ENCODE measurements at regions not wholly inside any gene's neighbourhood (a gene's known extent, or its start where the extent isn't known, plus 50 kb on each side); places are given as distances from the start of the nearest gene placed in this dataset.
"Not testable (repeated sequence)": the region's sequence is repeated elsewhere in the genome, so short reads cannot be mapped to it uniquely, and the experiment has no call there.

DNA sequence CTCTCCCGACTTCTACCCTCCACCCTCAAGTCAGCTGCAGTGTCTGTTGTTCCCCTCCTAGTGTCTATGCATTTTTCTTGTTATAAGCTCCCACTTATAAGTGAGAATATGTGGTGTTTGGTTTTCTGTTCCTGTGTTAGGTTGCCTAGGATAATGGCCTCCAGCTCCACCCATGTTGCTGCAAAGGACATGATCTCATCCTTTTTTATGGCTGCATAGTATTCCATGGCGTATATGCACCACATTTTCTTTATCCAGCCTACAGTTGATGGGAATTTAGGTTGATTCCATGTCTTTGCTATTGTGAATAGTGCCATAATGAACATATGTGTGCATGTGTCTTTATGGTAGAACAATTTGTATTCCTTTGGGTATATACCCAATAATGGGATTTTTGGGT lies 80.7 kb downstream of the SPTSSA start:
- not testable (repeated sequence) for DNase-seq (ENCODE audit: low read depth, low spot score)

DNA sequence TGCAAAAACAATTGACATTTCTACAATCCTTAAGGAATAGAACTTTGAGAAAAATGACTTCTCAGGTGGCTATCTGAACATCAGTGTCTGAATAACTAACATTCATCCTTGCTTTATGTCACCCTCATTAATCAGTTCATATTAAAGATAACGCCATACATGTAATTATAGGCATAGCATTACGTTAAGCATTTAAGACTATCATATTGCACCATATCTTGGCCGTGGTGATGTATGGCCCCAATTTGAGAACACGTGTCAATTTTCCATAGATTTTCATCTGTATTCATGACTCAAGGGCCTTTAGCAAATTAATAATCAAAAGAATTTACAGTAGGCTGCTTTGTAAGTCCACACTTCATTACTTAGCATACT lies 81.6 kb downstream of the SPTSSA start:
- DNase-seq (ENCODE audit: low read depth, low spot score), result no peak

DNA sequence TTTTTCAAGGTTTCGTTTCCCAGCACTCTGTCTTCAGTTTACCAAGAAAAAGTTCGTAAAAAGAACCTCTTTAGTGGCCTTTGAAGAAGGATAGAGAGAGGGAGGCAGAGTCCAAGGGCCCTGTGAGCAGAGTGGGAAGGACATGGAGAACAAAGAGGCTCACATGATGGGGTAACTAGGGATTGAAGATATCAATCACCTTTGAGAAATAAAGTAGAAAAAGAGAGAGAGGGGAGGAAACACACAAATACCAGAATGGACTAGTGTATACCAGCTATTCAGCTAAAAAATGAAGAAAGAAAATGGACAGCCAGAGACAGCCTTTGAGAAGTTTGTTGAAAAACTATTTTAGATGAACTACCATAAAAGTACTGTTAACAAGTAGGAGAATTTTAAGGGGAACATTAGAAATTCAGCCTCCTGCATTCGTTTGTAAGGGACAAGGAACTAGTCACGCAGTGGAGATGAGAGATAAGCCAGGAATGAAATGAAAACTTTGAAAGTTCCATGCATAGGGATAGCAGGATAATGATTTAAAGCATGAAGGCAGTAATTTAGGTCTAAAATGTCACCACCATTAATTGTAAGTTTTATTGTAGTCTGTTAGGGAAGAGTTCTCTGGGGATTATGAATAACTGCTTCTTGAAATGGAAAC lies 82.1 kb downstream of the SPTSSA start:
- no peak for DNase-seq (ENCODE audit: low read depth, low spot score)

DNA sequence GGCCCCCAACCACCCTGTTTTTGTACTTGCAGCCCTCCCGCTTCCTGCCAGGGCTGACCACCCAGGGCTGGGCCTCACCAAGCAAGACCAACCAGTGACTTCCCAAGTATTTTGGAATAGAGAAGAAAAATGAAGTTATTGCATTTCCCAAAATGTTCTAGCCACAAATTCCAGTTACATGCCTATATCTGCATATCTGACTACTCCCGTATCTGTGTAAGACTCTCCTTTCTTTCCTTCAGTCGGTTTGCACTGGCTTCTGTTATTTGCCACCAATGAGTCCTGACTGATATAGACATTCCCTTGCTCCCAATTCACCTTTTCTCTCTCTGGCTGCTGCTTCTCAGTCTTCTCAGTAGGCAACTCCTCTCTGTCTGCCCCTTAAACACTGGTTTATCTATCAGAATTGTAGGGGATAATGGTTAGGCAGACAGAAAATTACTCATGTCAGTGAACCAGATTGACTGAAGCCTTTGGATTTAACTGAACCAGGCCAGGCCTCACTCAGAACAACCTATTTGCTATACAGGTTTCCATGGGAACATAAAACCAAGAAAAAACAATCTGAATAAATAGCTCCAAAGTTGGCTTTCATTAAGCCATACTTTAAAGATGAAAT lies 85.3 kb downstream of the SPTSSA start:
- no peak for DNase-seq (ENCODE audit: low read depth, low spot score)

DNA sequence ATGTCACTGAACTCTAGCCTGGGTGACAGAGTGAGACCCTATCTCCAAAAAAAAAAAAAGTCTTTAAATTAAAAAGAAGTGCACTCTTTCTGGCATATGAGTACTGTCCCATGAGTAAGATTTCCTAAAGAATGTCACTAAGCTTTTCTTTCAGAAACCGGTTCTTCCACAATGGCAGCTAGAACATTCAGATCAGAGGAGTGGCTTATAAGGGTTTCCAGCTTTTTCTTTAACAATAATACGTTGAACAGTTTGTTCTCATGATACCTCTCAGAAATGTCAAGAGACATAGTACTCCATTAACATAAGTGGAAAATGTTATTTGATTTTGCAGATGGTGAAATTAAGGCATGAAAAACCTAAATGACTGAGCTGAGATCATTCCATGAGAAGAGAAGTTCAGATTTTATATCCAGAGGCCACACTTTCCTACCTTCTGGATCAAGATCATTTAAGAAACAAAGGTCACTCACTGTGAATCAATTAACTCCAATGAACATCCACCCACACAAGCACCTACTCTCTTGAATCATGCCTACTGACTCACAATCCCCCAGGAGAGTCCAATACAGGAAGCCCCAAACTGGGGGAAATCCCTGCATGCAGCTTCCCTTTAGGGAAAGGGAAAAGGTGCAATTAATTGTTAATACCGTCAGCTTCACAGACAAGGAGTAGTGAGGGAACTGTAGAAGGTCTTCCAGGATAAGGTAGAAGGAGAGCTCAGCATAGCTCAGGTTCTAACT lies 86.9 kb downstream of the SPTSSA start:
- DNase-seq (ENCODE audit: low read depth, low spot score), result no peak

DNA sequence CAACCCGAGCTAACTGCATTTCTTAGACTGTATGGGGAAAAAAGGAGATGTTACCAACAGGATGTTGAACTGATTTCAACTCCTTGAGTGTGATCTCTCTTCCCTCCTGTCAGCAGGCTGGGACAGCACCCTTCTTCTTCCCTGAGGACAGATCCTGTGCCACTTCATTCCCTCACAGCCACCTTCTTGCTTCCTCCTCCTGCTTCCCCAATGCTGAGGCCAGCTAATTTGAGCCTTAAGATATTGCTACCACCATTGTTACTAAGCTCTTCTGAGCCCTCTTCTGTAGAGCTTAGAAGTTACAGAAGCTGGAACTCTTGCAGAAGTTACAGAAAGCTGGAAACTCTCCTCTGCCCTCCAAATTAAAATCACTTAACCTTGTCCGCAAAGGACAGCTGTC lies 88.8 kb downstream of the SPTSSA start:
- DNase-seq (ENCODE audit: low read depth, low spot score), result no peak

DNA sequence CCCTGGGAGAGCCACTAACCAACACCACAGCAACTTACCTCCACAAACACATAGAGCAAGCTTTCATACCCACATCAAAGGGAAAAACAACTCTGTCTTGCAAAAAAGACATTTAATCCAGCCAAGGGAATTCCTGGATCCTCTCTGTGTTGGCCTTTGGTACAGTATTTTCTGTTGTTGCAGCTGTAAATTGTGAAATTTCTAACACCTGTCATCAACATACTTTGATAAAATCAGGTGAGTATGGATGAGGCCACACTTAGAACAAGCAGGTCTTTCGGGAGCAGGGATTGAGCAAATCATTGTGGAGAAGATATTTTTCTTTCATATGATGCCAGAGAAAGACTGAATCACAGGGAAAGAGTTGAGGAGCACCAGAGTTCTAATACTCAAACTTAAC lies 89.3 kb downstream of the SPTSSA start:
- DNase-seq (ENCODE audit: low read depth, low spot score), result no peak

DNA sequence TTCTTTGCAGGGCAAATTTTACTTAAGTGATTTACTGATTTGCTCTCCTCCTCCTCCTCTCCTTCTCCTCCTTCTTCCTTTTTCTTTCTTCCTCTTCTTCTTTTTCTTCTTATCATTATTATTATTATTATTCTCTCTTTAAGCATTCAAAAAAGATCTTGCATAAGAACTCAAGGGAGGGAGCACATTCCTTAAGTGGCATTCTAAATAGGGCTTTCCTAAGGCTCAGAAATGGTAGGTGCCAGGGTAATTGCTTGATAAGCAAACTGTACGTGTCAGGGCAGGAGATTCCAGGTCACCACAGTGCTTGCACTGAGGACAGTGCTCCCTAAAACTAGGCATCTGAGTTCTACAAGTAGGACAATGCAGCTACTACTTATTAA lies 92.4 kb downstream of the SPTSSA start:
- DNase-seq (ENCODE audit: low read depth, low spot score), result no peak

DNA sequence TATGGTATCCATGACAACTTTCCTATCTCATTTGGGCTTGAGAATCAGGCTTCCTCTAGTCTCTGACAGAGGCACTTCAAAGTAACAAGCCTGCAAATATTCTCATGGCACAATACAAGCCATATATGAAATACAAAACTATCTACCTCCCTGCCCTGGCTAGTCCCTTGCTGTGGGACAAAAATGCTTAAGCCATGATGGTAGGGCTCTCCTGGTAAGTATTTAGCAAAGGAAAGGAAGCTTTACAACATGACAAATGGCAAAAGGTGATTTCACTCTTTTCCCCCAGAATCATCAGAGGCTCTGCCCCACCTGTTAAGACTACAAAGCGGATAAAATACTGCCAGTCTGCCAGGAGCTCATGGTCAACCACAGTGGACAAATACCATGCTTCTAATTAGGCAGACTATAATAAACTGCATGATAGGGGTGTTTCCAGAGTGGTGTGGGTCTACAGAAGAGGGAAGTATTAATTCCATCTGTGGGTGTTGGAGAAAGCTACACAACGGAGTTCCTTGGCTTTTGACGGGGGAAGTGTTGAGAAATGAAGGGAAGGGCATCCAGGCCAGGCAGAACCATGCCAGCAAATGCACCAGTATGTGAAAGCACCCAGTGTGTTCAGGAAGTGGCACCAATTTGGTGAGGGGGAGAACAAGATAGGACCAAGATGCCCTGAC lies 92.9 kb downstream of the SPTSSA start:
- DNase-seq (ENCODE audit: low read depth, low spot score), result no peak

DNA sequence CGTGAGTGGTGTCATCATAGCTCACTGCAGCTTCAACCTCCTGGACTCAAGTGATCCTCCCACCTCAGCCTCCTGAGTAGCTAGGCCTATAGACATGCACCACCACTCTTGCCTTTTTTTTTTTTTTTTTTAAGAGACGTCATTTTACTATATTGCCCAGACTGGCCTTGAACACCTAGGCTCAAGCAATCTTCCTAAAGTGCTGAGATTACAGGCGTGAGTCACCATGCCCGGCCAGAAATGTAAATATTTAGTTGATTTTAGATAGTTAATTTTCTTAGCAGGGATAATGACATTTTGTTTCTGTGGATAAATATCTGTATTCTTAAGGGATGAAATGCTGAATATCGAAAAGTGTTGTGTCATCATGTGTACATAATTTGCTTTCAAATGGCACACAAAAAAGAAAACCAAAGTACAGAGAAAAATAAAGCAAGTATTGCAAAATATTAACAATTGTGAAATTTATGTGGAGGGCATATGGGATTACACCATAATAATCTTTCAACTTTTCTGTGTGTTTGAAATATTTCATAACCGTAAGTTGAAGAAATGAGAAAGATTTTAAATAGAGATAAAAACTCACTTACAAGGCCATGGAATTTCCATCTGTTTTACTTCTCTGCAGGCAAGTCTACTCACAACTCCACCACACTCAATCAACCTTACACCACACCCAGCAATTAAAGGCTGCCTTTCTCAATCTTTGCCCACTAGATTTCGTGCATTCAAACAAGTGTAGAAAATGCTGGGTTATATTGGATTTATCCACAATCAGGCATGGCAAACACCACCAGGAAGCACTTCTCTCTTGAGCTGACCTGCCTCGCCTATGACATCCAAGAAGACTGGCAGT lies 93.7 kb downstream of the SPTSSA start:
- no peak for DNase-seq (ENCODE audit: low read depth, low spot score)

DNA sequence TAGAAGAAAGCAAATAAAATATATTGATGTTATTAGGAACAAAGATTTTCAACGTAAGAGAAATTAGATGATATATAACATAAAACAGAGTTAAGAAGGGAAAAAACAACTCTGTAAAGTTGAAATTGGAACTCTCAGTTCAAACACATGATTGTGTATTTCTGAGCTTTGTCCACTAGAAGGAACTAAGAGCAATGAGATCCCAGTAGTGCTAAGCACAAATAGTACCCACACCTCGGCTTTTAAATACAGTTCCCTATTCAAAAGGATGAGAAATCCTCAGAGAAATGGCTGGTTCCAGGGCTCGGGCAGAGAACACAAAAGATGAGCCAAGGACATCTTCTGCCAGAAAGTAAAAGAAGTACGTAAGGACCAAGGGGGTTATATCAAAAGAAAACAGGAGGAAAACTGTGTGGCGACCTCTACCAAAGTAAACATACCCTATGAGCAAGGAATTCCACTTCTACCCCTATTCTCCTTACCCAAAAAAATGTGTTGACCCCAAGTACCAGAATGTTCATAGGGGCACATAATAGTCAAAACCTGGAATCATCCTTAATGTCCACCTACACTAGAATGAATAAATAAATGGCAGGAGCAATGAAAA lies 96.6 kb downstream of the SPTSSA start:
- no peak for DNase-seq (ENCODE audit: low read depth, low spot score)

DNA sequence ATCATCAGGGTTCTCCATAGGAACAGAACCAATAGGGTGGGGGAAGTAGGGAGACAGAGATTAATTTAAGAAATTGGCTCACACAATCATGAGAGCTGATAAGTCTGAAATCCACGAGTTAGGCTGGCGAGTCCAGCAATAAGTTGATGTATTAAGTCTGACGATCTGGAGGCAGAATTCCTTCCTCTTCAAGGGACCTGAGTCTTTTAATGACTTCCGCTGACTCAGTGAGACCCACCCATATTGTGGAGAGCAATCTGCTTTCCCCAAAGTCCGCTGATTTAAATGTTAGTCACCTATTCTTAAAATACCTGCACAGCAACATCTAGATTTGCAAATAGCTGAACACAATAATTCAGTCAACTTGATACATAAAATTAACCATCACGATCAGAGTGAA lies 97.8 kb downstream of the SPTSSA start:
- DNase-seq (ENCODE audit: low read depth, low spot score), result no peak

DNA sequence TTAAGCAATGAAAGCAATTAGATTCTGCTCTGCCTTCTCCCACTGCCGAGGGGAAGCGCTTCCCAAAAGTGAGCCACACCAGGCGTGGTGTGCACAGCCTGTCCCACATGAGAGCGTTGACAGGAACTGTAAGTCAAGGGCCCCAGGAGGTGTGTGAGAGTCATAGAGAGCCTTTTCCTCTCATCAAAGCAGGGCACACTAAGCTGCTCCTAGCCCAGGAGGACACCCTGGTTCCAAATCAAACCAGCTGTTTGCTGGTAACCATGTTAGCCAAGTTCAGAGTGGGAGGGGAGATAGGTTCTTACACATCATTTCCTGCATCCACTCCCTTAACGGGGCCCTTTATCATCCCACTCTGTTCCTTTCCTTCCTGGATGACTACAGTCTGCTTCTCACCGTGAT lies 98.3 kb downstream of the SPTSSA start:
- no peak for DNase-seq (ENCODE audit: low read depth, low spot score)

DNA sequence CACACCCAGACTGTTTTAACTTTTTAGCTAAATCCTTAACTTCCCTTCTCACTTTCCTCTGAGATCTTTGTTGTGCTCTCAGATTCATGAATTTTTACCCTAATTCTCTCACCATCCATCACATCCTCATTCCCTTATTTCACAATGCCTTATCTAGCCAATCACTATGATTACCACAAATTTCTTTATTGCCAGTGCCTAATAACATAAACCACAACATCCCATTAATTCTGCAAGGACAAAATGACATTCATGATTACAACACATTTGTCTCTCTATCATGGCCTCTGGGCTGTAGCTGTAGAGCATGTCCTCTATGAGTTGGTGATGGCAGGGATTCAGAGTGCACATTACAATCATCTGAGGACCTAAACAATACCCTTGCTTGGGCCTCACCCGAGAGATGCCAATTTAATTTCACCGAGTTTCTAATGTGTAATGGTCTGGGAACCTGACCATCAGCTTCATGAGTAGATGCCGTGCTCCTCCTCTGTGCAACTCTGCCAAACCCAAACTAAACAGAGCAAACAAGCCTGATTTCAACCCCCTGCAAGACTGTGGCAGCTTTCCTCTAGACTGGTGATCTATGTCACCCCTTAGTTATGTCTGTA lies 99.3 kb downstream of the SPTSSA start:
- DNase-seq (ENCODE audit: low read depth, low spot score), result no peak

DNA sequence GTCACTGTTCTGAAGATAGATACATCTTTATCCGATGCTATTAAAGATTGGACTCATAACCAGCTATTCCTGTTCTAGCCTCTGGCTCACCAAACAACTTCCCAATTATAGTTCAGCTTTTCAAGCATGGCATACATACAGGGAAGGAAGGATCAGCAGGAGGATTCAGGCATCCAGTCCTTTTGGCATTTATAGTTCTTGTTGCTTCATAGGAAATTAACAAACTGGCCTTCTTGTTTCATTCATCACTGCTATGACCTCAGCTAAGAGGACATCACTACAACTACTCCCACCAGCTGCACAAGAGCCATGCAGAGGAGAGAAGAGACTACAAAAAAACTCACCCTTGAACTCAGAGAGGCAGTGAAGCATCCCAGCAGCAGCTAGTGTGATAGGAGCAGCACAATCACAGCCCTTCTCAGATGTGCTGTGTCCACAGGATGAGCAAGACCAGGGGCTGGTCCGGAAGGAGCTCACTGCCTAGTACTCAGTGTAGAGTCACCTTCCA lies 100.5 kb downstream of the SPTSSA start:
- DNase-seq (ENCODE audit: low read depth, low spot score), result no peak

DNA sequence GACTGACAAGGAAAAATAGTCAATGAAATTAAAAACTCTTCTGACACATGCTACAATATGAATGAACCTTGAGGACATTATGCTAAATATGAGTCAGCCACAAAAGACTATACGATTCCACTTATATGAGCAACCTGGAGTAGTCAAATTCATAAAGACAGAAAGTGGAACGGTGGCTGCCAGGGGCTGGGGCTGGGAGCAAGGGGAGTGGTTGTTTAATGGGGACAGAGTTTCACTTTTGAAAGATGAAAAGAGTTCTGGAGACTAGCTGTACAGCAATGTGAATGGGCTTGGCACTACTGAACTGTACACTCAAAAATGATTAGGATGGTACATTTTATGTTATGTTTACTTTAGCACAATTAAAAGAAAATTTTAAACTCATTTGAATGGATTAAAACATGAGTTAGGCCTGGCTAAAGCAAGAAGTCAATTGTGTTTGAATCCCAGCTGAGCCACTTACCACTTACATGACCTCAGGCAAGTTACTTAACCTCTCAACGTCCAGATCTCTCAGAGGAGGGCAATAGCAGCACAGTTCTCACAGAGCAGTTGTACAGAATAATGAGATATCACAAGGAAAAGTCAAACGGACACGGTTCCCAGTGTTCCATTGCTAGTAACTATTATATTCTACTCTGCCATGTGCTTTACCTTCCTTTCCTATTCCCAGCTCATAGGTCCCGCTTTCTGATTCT lies 102.5 kb downstream of the SPTSSA start:
- DNase-seq (ENCODE audit: low read depth, low spot score), result no peak

DNA sequence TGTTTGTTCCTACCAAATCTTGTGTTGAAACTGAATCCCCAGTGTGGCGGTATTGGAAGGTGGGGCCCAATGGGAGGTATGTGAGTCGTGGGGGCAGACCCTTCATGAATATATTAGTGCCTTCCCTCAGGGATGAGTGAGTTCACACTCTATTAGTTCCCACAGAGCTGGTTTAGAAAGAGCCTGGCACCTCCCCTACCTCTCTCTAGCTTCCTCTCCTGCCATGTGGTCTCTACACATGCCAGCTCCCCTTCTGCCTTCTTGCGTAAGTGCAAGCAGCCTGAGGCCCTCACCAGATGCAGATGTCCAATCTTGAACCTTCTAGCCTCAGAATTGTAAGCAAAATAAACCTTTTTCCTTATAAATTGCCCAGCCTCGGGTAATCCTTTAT lies 105.8 kb downstream of the SPTSSA start:
- no peak for DNase-seq (ENCODE audit: low read depth, low spot score)

DNA sequence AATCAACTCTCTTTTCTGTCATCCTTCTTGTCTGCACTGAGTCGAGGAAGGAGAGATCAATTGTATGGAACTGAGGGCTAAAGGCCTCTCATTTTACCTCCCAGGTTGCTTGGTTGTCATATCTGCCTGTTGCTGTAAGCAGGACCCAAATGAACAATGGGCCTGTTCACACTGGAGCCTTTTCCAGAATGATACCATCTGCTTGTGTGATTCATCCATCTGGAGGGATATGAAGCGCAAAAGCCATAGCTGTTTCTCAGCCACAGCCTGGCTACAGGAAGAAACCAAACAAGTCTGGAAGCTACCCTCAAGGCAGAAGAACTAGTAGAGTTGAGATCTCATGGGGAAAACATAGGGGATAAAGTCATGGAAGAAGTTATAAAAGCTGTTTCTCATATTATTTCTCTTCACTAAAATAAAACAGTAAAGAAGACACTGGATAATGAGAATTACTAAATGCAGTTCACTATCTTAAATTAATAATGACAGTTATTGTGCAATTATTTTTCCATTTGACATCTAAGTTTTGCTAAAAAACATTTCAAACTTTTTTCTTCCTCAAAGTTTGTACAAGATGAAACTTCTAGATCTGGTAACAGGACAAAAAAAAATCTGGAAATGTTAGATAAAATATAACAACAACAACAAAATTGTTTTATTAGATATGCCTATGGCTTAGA lies 106.3 kb downstream of the SPTSSA start:
- no peak for DNase-seq (ENCODE audit: low read depth, low spot score)

DNA sequence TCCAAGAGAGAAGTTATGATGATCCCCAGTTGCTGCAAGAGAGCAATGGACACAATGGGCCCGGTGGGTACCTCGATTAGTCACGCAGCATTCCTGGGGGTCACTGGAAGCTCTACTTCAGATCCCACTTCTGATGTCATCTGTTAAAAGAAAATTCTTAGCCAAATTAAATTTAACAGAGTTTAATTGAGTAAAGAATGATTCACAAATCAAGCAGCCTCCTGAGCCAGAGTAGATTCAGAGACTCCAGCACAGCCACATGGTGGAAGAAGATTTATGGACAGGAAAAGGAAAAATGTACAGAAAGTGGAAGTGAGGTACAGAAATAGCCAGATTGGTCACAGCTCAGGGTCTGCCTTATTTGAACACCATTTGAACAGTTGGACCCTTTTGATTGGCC lies 107.5 kb downstream of the SPTSSA start:
- no peak for DNase-seq (ENCODE audit: low read depth, low spot score)
